ENCODE measurements at regions not wholly inside any gene's neighbourhood (a gene's known extent, or its start where the extent isn't known, plus 50 kb on each side); places are given as distances from the start of the nearest gene placed in this dataset.

GRCh38 chr17:49898366-49899190 is 50.7 kb upstream of the TAC4 start:
- CTCF ChIA-PET: interaction anchor here (1.0 to 1.7 kb wide), 4 partner anchors 12 to 99 kb away, joined by 3 to 21 read pairs (median 5); partner anchors contain the start of gene DLX3
- no TSS peak for BruUV-seq (replicated peaks)
- in situ Hi-C loops (cut with HindIII; ENCODE audit: low pct_unique_long_range_greater_than_20kb, low sequenced_read_pairs): no loop called here
- peaks cover 8% of the 10 kb centered on the region for H3K27me3 ChIP-seq (ENCODE audit: control insufficient read depth, insufficient read depth, low read length)
- POLR2A ChIA-PET: no interaction called here
- DNase-seq (ENCODE audit: low read depth, low spot score) (no peak), ATAC-seq (no peak)
- intact Hi-C loops (cut with micrococcal nuclease; ENCODE audit: unreplicated experiment): no loop called here
- no peak overlapping the region for H3K4me3 ChIP-seq (ENCODE audit: low read depth in 2 of 2, low read length in 2 of 2)
- no peak for TF ChIP-seq REST (IDR thresholded peaks at IDR 0.05; ENCODE audit: insufficient read depth in 1 of 2, low read depth in 2 of 2, low read length in 1 of 2)
- TF ChIP-seq SIN3A (IDR thresholded peaks at IDR 0.05; ENCODE audit: borderline replicate concordance, insufficient read depth, low read depth, low read length): no peak
- no peak for TF ChIP-seq POLR2AphosphoS5 (IDR thresholded peaks at IDR 0.05; ENCODE audit: low read depth, low read length)
- no peak for TF ChIP-seq TCF7L2 (IDR thresholded peaks at IDR 0.05; ENCODE audit: low read depth, low read length)
- TF ChIP-seq CTCF (IDR thresholded peaks at IDR 0.05): no peak
- peaks cover under 1% of the 10 kb centered on the region; the same call in 1 of the 2 replicates for H3K36me3 ChIP-seq (ENCODE audit: control insufficient read depth, insufficient read depth, low read length)
- no peaks in the 10 kb centered on the region for H3K9me3 ChIP-seq (ENCODE audit: control insufficient read depth, insufficient read depth, low read depth, low read length)
- peaks cover 6% of the 10 kb centered on the region; the same call in 1 of the 2 replicates for H3K4me1 ChIP-seq (ENCODE audit: control insufficient read depth, insufficient read depth, low read length)
- no peak overlapping the region for H3K27ac ChIP-seq (ENCODE audit: low read length)

- peaks cover 6% of the 10 kb centered on the region; the same call in 1 of the 2 replicates for H3K4me1 ChIP-seq (ENCODE audit: control insufficient read depth, insufficient read depth, low read length)
- in situ Hi-C loops (cut with HindIII; ENCODE audit: low pct_unique_long_range_greater_than_20kb, low sequenced_read_pairs) (no loop called here), intact Hi-C loops (cut with micrococcal nuclease; ENCODE audit: unreplicated experiment) (no loop called here)
- TF ChIP-seq SIN3A (IDR thresholded peaks at IDR 0.05; ENCODE audit: borderline replicate concordance, insufficient read depth, low read depth, low read length) (no peak), POLR2AphosphoS5 (IDR thresholded peaks at IDR 0.05; ENCODE audit: low read depth, low read length) (no peak), TCF7L2 (IDR thresholded peaks at IDR 0.05; ENCODE audit: low read depth, low read length) (no peak), REST (IDR thresholded peaks at IDR 0.05; ENCODE audit: insufficient read depth in 1 of 2, low read depth in 2 of 2, low read length in 1 of 2) (no peak), CTCF (IDR thresholded peaks at IDR 0.05) (no peak; the same call in 1 of the 2 replicates)
- H3K27ac ChIP-seq (ENCODE audit: low read length): no peak overlapping the region
- H3K9me3 ChIP-seq (ENCODE audit: control insufficient read depth, insufficient read depth, low read depth, low read length): no peaks in the 10 kb centered on the region
- POLR2A ChIA-PET: no interaction called here
- CTCF ChIA-PET: interaction anchor here (0.7 to 1.7 kb wide), 6 partner anchors 11 to 98 kb away, joined by 3 to 21 read pairs (median 4); partner anchors contain the start of gene DLX3
- H3K27me3 ChIP-seq (ENCODE audit: control insufficient read depth, insufficient read depth, low read length): peaks cover 13% of the 10 kb centered on the region
- DNase-seq (ENCODE audit: low read depth, low spot score) (no peak), ATAC-seq (peak; percentile 67)
- H3K36me3 ChIP-seq (ENCODE audit: control insufficient read depth, insufficient read depth, low read length): peaks cover 3% of the 10 kb centered on the region; the same call in 1 of the 2 replicates
- no peak overlapping the region for H3K4me3 ChIP-seq (ENCODE audit: low read depth in 2 of 2, low read length in 2 of 2)
- no TSS peak for BruUV-seq (replicated peaks)
These were observed 51.3 kb upstream of the TAC4 start for GRCh38 chr17:49899191-49899485.

Data from Panc1 (cell line).